ENCODE measurements at regions not wholly inside any gene's neighbourhood (a gene's known extent, or its start where the extent isn't known, plus 50 kb on each side); places are given as distances from the start of the nearest gene placed in this dataset.

DNA sequence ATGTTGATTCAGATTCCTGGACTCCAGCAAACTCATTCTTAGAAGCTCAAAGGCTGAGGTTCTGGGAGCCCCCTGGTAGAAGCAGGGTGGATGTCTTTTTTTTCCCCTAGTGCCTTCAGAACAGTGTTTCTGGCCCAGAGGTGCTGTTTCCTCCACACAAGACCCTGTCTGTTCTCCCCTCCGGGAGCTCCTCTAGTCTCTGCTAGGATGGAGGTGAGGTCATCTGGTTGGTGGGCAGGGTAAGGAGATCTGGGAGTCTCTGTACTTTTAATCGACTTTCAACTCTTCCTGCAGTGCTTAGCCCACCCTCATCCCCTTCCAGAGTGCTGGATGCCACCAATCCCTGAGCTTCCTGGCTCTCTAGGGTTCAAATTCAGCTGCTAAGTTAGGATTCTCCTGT lies 192.0 kb downstream of the SH3BP4 start:
- Histone ChIP-seq H3K4me3 (ENCODE audit: control insufficient read depth in 1 of 2, extremely low read depth in 1 of 2, low read length in 1 of 2) (no peak overlapping the region), H3K27ac (ENCODE audit: low read length) (no peak overlapping the region), H3K4me1 (ENCODE audit: control insufficient read depth in 1 of 2, extremely low read depth in 1 of 2, insufficient read depth in 2 of 2, low read length in 2 of 2) (no peaks in the 10 kb centered on the region), H3K36me3 (ENCODE audit: control insufficient read depth in 2 of 2, extremely low read depth in 1 of 2, insufficient read depth in 1 of 2, low read length in 1 of 2) (no peaks in the 10 kb centered on the region), H3K27me3 (replicated peaks in 1 of 2; ENCODE audit: control insufficient read depth in 2 of 2, extremely low read depth in 1 of 2, insufficient read depth in 2 of 2, low read length in 1 of 2) (peaks cover 0 to 11% of the 10 kb centered on the region in 2 experiments), H3K9me3 (no peaks in the 10 kb centered on the region)
- DNase-seq (no peak), ATAC-seq (replicated peaks in 1 of 4) (no peak)
- H3K36me3 Mint-ChIP-seq: no peaks in the 10 kb centered on the region
- WGBS (ENCODE audit: insufficient coverage): no CpG with 5 or more reads among the region's 2 CpGs
- POLR2A ChIA-PET: no interaction called here
- H3K4me1 Mint-ChIP-seq: no peaks in the 10 kb centered on the region
- no peak overlapping the region for H3K27ac Mint-ChIP-seq
- H3K27me3 Mint-ChIP-seq: peaks cover 12 to 29% of the 10 kb centered on the region in 2 donors
- no peak overlapping the region for H3K4me3 Mint-ChIP-seq
- CTCF ChIA-PET: interaction anchor here in 1 of 2 donors (0.6 kb wide), 1 partner anchor 242 kb away, joined by 4 read pairs; no protein-coding TSS in a partner anchor
- no peaks in the 10 kb centered on the region for H3K9me3 Mint-ChIP-seq

DNA sequence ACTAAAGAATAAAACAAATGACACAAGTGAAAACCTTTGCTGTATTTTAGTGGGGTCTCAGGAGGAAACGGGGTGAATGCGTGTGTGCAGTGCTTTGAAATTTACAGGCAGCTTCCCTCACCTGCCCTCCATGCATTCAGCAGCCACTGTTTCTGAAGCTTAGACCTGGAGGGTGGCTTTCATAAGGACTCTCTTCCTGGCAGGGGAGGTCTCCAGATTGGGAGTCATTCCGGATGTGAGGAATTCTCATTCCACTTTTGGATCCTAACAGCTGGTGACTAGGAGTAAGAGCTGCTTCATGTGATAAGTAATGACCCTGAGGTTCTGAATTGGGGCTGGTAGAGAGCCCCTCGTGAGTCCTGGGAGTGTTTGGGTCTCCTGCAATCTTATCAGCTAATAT lies 192.5 kb downstream of the SH3BP4 start:
- peaks cover 15 to 29% of the 10 kb centered on the region in 2 donors for H3K27me3 Mint-ChIP-seq
- H3K36me3 Mint-ChIP-seq: no peaks in the 10 kb centered on the region
- no peak for DNase-seq
- Histone ChIP-seq H3K27me3 (replicated peaks in 1 of 2; ENCODE audit: control insufficient read depth in 2 of 2, extremely low read depth in 1 of 2, insufficient read depth in 2 of 2, low read length in 1 of 2) (peaks cover 3 to 11% of the 10 kb centered on the region in 2 experiments), H3K4me1 (ENCODE audit: control insufficient read depth in 1 of 2, extremely low read depth in 1 of 2, insufficient read depth in 2 of 2, low read length in 2 of 2) (no peaks in the 10 kb centered on the region), H3K9me3 (no peaks in the 10 kb centered on the region), H3K36me3 (ENCODE audit: control insufficient read depth in 2 of 2, extremely low read depth in 1 of 2, insufficient read depth in 1 of 2, low read length in 1 of 2) (no peaks in the 10 kb centered on the region), H3K4me3 (ENCODE audit: control insufficient read depth in 1 of 2, extremely low read depth in 1 of 2, low read length in 1 of 2) (no peak overlapping the region), H3K27ac (ENCODE audit: low read length) (no peak overlapping the region)
- 40% methylated on average over 1 of the region's 4 CpGs for WGBS (ENCODE audit: insufficient coverage)
- no peak for ATAC-seq (replicated peaks in 1 of 4)
- ChIA-PET POLR2A (no interaction called here), CTCF (no interaction called here)
- H3K27ac Mint-ChIP-seq: no peak overlapping the region
- H3K4me1 Mint-ChIP-seq: no peaks in the 10 kb centered on the region
- H3K4me3 Mint-ChIP-seq: no peak overlapping the region
- no peaks in the 10 kb centered on the region for H3K9me3 Mint-ChIP-seq

DNA sequence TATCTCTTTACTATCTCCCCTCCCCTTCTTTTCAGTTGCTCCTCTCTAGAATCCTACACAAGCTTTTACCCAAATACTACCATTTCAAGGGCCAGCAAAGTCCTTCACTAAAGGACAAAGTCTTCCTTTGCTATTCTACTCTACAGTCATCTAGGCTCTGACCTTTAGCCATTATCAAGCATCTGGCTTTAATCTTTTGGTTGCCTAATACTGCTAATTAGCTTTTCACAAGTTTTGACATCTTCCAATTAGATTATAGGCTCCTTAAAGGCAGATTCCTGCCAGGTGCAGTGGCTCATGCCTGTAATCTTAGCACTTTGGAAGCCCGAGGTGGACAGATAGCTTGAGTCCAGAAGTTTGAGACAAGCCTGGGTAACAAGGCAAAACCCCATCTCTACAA lies 194.4 kb downstream of the SH3BP4 start:
- ATAC-seq (replicated peaks in 1 of 4): no peak
- Histone ChIP-seq H3K27me3 (replicated peaks in 1 of 2; ENCODE audit: control insufficient read depth in 2 of 2, extremely low read depth in 1 of 2, insufficient read depth in 2 of 2, low read length in 1 of 2) (peaks cover 6 to 11% of the 10 kb centered on the region in 2 experiments), H3K27ac (ENCODE audit: low read length) (no peak overlapping the region), H3K9me3 (no peaks in the 10 kb centered on the region), H3K4me3 (ENCODE audit: control insufficient read depth in 1 of 2, extremely low read depth in 1 of 2, low read length in 1 of 2) (no peak overlapping the region), H3K4me1 (ENCODE audit: control insufficient read depth in 1 of 2, extremely low read depth in 1 of 2, insufficient read depth in 2 of 2, low read length in 2 of 2) (no peaks in the 10 kb centered on the region), H3K36me3 (ENCODE audit: control insufficient read depth in 2 of 2, extremely low read depth in 1 of 2, insufficient read depth in 1 of 2, low read length in 1 of 2) (no peaks in the 10 kb centered on the region)
- DNase-seq: no peak
- Mint-ChIP-seq H3K9me3 (no peaks in the 10 kb centered on the region), H3K36me3 (no peaks in the 10 kb centered on the region), H3K4me3 (no peak overlapping the region), H3K4me1 (no peaks in the 10 kb centered on the region), H3K27me3 (peaks cover 17 to 29% of the 10 kb centered on the region in 2 donors), H3K27ac (no peak overlapping the region)
- ChIA-PET POLR2A (no interaction called here), CTCF (no interaction called here)
- WGBS (ENCODE audit: insufficient coverage): no CpG with 5 or more reads among the region's 1 CpG

DNA sequence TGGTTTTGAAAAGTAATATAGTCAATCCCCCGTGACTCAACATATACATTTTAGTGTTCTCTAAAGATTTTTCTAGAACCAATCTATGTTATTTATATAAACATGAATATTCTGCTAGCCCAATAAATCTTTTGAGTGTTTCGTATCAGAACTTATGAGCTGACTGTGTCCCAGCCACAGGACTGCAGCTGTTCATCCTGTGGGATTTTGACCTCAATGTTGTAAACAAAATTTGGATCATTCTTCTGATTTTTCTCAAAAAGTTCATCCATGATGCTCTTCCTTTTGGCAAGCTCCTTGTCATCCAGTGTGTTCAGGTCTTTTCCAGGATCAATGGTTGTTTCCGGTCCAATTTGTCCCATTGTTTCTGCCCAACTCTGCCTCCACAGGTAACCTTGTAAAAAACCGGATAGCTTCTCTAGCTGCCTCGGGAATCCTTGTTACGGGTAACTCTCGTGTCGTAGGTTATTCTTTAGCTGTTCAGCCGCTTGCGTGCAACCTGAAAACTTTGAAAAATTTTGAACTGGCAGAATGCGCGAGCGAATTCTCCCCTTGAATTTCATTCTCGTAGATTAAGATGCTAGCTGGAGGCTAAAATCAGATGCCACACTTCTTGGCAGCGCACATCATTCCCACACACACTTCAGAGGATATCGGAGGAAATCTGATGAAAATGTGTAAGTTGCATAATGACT lies 195.2 kb downstream of the SH3BP4 start:
- H3K36me3 Mint-ChIP-seq: no peaks in the 10 kb centered on the region
- H3K4me3 ChIP-seq (ENCODE audit: control insufficient read depth in 1 of 2, extremely low read depth in 1 of 2, low read length in 1 of 2): no peak overlapping the region
- H3K27ac Mint-ChIP-seq: no peak overlapping the region
- DNase-seq (no peak), ATAC-seq (replicated peaks in 1 of 4) (no peak)
- H3K27ac ChIP-seq (ENCODE audit: low read length): no peak overlapping the region
- no peaks in the 10 kb centered on the region for H3K4me1 Mint-ChIP-seq
- CTCF ChIA-PET: interaction anchor here in 1 of 2 donors (0.6 to 0.9 kb wide), 3 partner anchors 11 to 796 kb away, joined by 3 read pairs; no protein-coding TSS in a partner anchor
- 82% methylated on average over 9 of the region's 16 CpGs for WGBS (ENCODE audit: insufficient coverage)
- no peaks in the 10 kb centered on the region for H3K9me3 Mint-ChIP-seq
- H3K9me3 ChIP-seq: no peaks in the 10 kb centered on the region
- H3K27me3 Mint-ChIP-seq: peaks cover 17 to 25% of the 10 kb centered on the region in 2 donors
- no peaks in the 10 kb centered on the region for H3K4me1 ChIP-seq (ENCODE audit: control insufficient read depth in 1 of 2, extremely low read depth in 1 of 2, insufficient read depth in 2 of 2, low read length in 2 of 2)
- H3K4me3 Mint-ChIP-seq: no peak overlapping the region
- peaks cover 6 to 11% of the 10 kb centered on the region in 2 experiments for H3K27me3 ChIP-seq (replicated peaks in 1 of 2; ENCODE audit: control insufficient read depth in 2 of 2, extremely low read depth in 1 of 2, insufficient read depth in 2 of 2, low read length in 1 of 2)
- POLR2A ChIA-PET: no interaction called here
- no peaks in the 10 kb centered on the region for H3K36me3 ChIP-seq (ENCODE audit: control insufficient read depth in 2 of 2, extremely low read depth in 1 of 2, insufficient read depth in 1 of 2, low read length in 1 of 2)

DNA sequence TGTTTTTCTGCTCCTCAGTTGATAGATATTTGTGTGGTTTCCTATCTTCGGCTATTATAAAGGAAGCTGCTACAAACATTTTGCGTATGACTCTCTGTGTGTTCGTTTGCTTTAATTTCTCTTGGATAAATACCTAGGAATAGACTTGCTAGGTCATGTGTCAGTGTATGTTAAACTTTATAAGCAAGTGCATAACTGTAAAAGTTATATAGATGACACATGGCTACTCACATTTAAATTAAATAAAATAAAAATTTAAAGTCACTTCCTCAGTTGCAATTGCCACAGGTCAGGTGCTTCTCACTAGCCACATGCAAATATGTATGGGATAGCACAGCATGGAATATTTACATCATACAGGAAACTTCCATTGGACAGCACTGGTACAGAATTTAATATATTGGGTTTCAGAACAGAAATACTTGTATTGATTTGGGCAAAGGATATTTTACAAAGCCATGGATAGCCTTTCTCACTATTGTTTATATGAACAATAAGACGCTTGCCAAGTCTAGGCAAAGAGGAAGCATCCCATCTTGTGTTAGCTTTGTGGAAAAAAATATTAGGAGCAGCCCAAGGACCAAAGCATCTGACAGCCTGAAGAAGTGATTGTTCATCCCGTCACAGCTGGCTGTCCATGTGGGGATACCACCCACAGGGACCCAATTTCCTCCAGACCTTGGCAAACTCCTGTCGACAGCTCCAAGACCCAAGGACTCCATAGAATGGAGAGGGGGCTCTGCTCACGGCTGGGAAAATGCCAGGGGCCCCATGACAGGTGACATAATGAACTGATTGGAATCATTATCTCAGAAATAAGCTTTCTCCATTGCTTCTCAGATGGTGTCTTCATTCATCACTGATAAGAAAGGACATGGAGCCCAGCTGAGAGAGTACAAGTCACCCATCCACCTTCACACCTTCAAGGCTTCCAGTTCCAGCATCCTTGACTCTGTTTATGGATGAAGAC lies 196.7 kb downstream of the SH3BP4 start:
- H3K9me3 Mint-ChIP-seq: no peaks in the 10 kb centered on the region
- Histone ChIP-seq H3K27me3 (replicated peaks in 1 of 2; ENCODE audit: control insufficient read depth in 2 of 2, extremely low read depth in 1 of 2, insufficient read depth in 2 of 2, low read length in 1 of 2) (peaks cover 6 to 13% of the 10 kb centered on the region in 2 experiments), H3K27ac (ENCODE audit: low read length) (no peak overlapping the region), H3K4me3 (ENCODE audit: control insufficient read depth in 1 of 2, extremely low read depth in 1 of 2, low read length in 1 of 2) (no peak overlapping the region), H3K36me3 (ENCODE audit: control insufficient read depth in 2 of 2, extremely low read depth in 1 of 2, insufficient read depth in 1 of 2, low read length in 1 of 2) (no peaks in the 10 kb centered on the region), H3K9me3 (no peaks in the 10 kb centered on the region), H3K4me1 (ENCODE audit: control insufficient read depth in 1 of 2, extremely low read depth in 1 of 2, insufficient read depth in 2 of 2, low read length in 2 of 2) (no peaks in the 10 kb centered on the region)
- H3K4me1 Mint-ChIP-seq: no peaks in the 10 kb centered on the region
- no peaks in the 10 kb centered on the region for H3K36me3 Mint-ChIP-seq
- no peak overlapping the region for H3K27ac Mint-ChIP-seq
- ChIA-PET POLR2A (no interaction called here), CTCF (no interaction called here)
- no peak for DNase-seq
- peaks cover 13 to 20% of the 10 kb centered on the region in 2 donors for H3K27me3 Mint-ChIP-seq
- ATAC-seq (replicated peaks in 1 of 4): no peak
- no CpG with 5 or more reads among the region's 7 CpGs for WGBS (ENCODE audit: insufficient coverage)
- no peak overlapping the region for H3K4me3 Mint-ChIP-seq

DNA sequence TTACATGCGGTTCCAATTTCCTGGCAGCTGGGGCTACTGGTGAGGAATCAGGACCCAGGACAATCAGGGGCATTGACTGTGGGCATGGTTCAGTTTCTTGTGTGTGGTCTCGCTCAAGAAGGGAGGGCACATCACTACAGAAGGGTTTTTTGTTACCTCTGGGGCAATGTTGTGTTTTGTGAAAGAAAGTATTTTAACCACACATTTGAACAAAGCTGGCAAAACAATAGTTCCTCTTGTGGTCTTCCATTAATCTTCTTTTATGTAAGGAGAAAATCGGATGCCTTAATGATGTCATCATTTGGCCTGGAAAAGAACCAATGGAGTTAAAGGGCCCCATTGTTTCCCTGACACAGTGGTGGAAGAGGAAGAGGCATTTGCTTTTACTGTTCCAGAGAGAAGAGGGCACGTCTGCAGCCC lies 197.4 kb downstream of the SH3BP4 start:
- no peaks in the 10 kb centered on the region for H3K4me1 ChIP-seq (ENCODE audit: control insufficient read depth in 1 of 2, extremely low read depth in 1 of 2, insufficient read depth in 2 of 2, low read length in 2 of 2)
- peaks cover 10 to 14% of the 10 kb centered on the region in 2 donors for H3K27me3 Mint-ChIP-seq
- peaks cover 6 to 9% of the 10 kb centered on the region in 2 experiments for H3K27me3 ChIP-seq (replicated peaks in 1 of 2; ENCODE audit: control insufficient read depth in 2 of 2, extremely low read depth in 1 of 2, insufficient read depth in 2 of 2, low read length in 1 of 2)
- no peaks in the 10 kb centered on the region for H3K4me1 Mint-ChIP-seq
- H3K9me3 ChIP-seq: no peaks in the 10 kb centered on the region
- WGBS (ENCODE audit: insufficient coverage): 86% methylated on average over 1 of the region's 4 CpGs
- POLR2A ChIA-PET: no interaction called here
- H3K27ac Mint-ChIP-seq: no peak overlapping the region
- H3K36me3 Mint-ChIP-seq: no peaks in the 10 kb centered on the region
- H3K36me3 ChIP-seq (ENCODE audit: control insufficient read depth in 2 of 2, extremely low read depth in 1 of 2, insufficient read depth in 1 of 2, low read length in 1 of 2): no peaks in the 10 kb centered on the region
- no peaks in the 10 kb centered on the region for H3K9me3 Mint-ChIP-seq
- no peak overlapping the region for H3K4me3 Mint-ChIP-seq
- no peak for DNase-seq
- no peak for ATAC-seq (replicated peaks in 1 of 4)
- CTCF ChIA-PET: no interaction called here
- no peak overlapping the region for H3K27ac ChIP-seq (ENCODE audit: low read length)
- no peak overlapping the region for H3K4me3 ChIP-seq (ENCODE audit: control insufficient read depth in 1 of 2, extremely low read depth in 1 of 2, low read length in 1 of 2)
